ENCODE measurements at regions not wholly inside any gene's neighbourhood (a gene's known extent, or its start where the extent isn't known, plus 50 kb on each side); places are given as distances from the start of the nearest gene placed in this dataset.

- H3K36me3 ChIP-seq (ENCODE audit: insufficient read depth, low read length) = no peaks in the 10 kb centered on the region
- H3K9me3 ChIP-seq (ENCODE audit: low read depth, low read length) = no peaks in the 10 kb centered on the region
- no peaks in the 10 kb centered on the region for H3K79me2 ChIP-seq (ENCODE audit: insufficient read depth, low read length)
- H3K27ac ChIP-seq (ENCODE audit: low read depth, low read length) = no peak overlapping the region
- no peak overlapping the region for H3K4me3 ChIP-seq (ENCODE audit: insufficient read depth, low read length)
- no peak overlapping the region for H3K4me2 ChIP-seq (ENCODE audit: insufficient read depth, low read length)
- H2AFZ ChIP-seq (ENCODE audit: low read length) = no peak overlapping the region
- no peak for TF ChIP-seq CTCF (IDR thresholded peaks at IDR 0.05; ENCODE audit: extremely low read depth, low read depth, low read length)
- H3K27me3 ChIP-seq (ENCODE audit: insufficient read depth, low read length) = no peaks in the 10 kb centered on the region
- no peak for DNase-seq (ENCODE audit: insufficient read length, low spot score, missing footprints)
- peaks cover 6% of the 10 kb centered on the region for H3K4me1 ChIP-seq (ENCODE audit: insufficient read depth, low read length)
- no peaks in the 10 kb centered on the region for H4K20me1 ChIP-seq (ENCODE audit: insufficient read depth, low read length)
Observed at GRCh38 chr9:13017260-13017659, 242.4 kb downstream of the LURAP1L start.

GRCh38 chr9:13020146-13021040, 245.6 kb downstream of the LURAP1L start:
- Histone ChIP-seq H3K4me2 (ENCODE audit: insufficient read depth, low read length) (no peak overlapping the region), H3K79me2 (ENCODE audit: insufficient read depth, low read length) (no peaks in the 10 kb centered on the region), H3K4me1 (ENCODE audit: insufficient read depth, low read length) (no peaks in the 10 kb centered on the region), H3K36me3 (ENCODE audit: insufficient read depth, low read length) (no peaks in the 10 kb centered on the region), H3K27ac (ENCODE audit: low read depth, low read length) (no peak overlapping the region), H3K27me3 (ENCODE audit: insufficient read depth, low read length) (no peaks in the 10 kb centered on the region), H4K20me1 (ENCODE audit: insufficient read depth, low read length) (no peaks in the 10 kb centered on the region), H2AFZ (ENCODE audit: low read length) (no peak overlapping the region), H3K4me3 (ENCODE audit: insufficient read depth, low read length) (no peak overlapping the region), H3K9me3 (ENCODE audit: low read depth, low read length) (no peaks in the 10 kb centered on the region)
- no peak for TF ChIP-seq CTCF (IDR thresholded peaks at IDR 0.05; ENCODE audit: extremely low read depth, low read depth, low read length)
- no peak for DNase-seq (ENCODE audit: insufficient read length, low spot score, missing footprints)

GRCh38 chr9:13022756-13023155, 247.9 kb downstream of the LURAP1L start:
- H3K4me3 ChIP-seq (ENCODE audit: insufficient read depth, low read length) = no peak overlapping the region
- no peaks in the 10 kb centered on the region for H3K36me3 ChIP-seq (ENCODE audit: insufficient read depth, low read length)
- no peak overlapping the region for H3K4me2 ChIP-seq (ENCODE audit: insufficient read depth, low read length)
- H3K27ac ChIP-seq (ENCODE audit: low read depth, low read length) = no peak overlapping the region
- TF ChIP-seq CTCF (IDR thresholded peaks at IDR 0.05; ENCODE audit: extremely low read depth, low read depth, low read length) = no peak
- H3K9me3 ChIP-seq (ENCODE audit: low read depth, low read length) = peaks cover 2% of the 10 kb centered on the region
- H3K79me2 ChIP-seq (ENCODE audit: insufficient read depth, low read length) = no peaks in the 10 kb centered on the region
- no peak overlapping the region for H2AFZ ChIP-seq (ENCODE audit: low read length)
- no peak for DNase-seq (ENCODE audit: insufficient read length, low spot score, missing footprints)
- no peaks in the 10 kb centered on the region for H4K20me1 ChIP-seq (ENCODE audit: insufficient read depth, low read length)
- no peaks in the 10 kb centered on the region for H3K27me3 ChIP-seq (ENCODE audit: insufficient read depth, low read length)
- H3K4me1 ChIP-seq (ENCODE audit: insufficient read depth, low read length) = no peaks in the 10 kb centered on the region

- no peaks in the 10 kb centered on the region for H3K4me1 ChIP-seq (ENCODE audit: insufficient read depth, low read length)
- no peak for TF ChIP-seq CTCF (IDR thresholded peaks at IDR 0.05; ENCODE audit: extremely low read depth, low read depth, low read length)
- no peaks in the 10 kb centered on the region for H3K36me3 ChIP-seq (ENCODE audit: insufficient read depth, low read length)
- H3K4me3 ChIP-seq (ENCODE audit: insufficient read depth, low read length) = no peak overlapping the region
- no peaks in the 10 kb centered on the region for H3K79me2 ChIP-seq (ENCODE audit: insufficient read depth, low read length)
- no peaks in the 10 kb centered on the region for H4K20me1 ChIP-seq (ENCODE audit: insufficient read depth, low read length)
- no peaks in the 10 kb centered on the region for H3K27me3 ChIP-seq (ENCODE audit: insufficient read depth, low read length)
- no peak overlapping the region for H2AFZ ChIP-seq (ENCODE audit: low read length)
- no peak for DNase-seq (ENCODE audit: insufficient read length, low spot score, missing footprints)
- H3K4me2 ChIP-seq (ENCODE audit: insufficient read depth, low read length) = no peak overlapping the region
- peaks cover 2% of the 10 kb centered on the region for H3K9me3 ChIP-seq (ENCODE audit: low read depth, low read length)
- no peak overlapping the region for H3K27ac ChIP-seq (ENCODE audit: low read depth, low read length)
Observed at GRCh38 chr9:13023498-13023897, 248.7 kb downstream of the LURAP1L start.

All from osteoblast (primary cell).